ENCODE measurements at regions not wholly inside any gene's neighbourhood (a gene's known extent, or its start where the extent isn't known, plus 50 kb on each side); places are given as distances from the start of the nearest gene placed in this dataset.

- H3K4me2 ChIP-seq (ENCODE audit: low read length), result no peak overlapping the region
- no peak overlapping the region for H3K27ac ChIP-seq (ENCODE audit: low read depth, low read length, poor library complexity, severe bottlenecking)
- TF ChIP-seq EZH2 (IDR thresholded peaks at IDR 0.05; ENCODE audit: borderline replicate concordance, low read length), result no peak
Measured at GRCh38 chrX:46278572-46278971, 266.6 kb downstream of the ZNF674 start.

GRCh38 chrX:46268412-46268811, 276.8 kb downstream of the ZNF674 start:
- H3K9ac ChIP-seq (ENCODE audit: low read length), result no peak overlapping the region
- H2AFZ ChIP-seq (ENCODE audit: low read length), result no peak overlapping the region
- no peaks in the 10 kb centered on the region for H3K9me3 ChIP-seq (ENCODE audit: low read length)
- H3K4me2 ChIP-seq (ENCODE audit: low read length), result no peak overlapping the region
- no peak for TF ChIP-seq EZH2 (IDR thresholded peaks at IDR 0.05; ENCODE audit: borderline replicate concordance, low read length)
- TF ChIP-seq, protein P1, sequence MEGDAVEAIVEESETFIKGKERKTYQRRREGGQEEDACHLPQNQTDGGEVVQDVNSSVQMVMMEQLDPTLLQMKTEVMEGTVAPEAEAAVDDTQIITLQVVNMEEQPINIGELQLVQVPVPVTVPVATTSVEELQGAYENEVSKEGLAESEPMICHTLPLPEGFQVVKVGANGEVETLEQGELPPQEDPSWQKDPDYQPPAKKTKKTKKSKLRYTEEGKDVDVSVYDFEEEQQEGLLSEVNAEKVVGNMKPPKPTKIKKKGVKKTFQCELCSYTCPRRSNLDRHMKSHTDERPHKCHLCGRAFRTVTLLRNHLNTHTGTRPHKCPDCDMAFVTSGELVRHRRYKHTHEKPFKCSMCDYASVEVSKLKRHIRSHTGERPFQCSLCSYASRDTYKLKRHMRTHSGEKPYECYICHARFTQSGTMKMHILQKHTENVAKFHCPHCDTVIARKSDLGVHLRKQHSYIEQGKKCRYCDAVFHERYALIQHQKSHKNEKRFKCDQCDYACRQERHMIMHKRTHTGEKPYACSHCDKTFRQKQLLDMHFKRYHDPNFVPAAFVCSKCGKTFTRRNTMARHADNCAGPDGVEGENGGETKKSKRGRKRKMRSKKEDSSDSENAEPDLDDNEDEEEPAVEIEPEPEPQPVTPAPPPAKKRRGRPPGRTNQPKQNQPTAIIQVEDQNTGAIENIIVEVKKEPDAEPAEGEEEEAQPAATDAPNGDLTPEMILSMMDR (IDR thresholded peaks at IDR 0.05; ENCODE audit: low read length), result no peak
- H3K4me3 ChIP-seq (ENCODE audit: low read depth, low read length, poor library complexity, severe bottlenecking), result no peak overlapping the region
- H3K79me2 ChIP-seq (ENCODE audit: insufficient read depth, low read length), result no peaks in the 10 kb centered on the region
- no peaks in the 10 kb centered on the region for H4K20me1 ChIP-seq (ENCODE audit: insufficient read depth, low read length)
- no peaks in the 10 kb centered on the region for H3K27me3 ChIP-seq (ENCODE audit: insufficient read depth, low read length)
- H3F3A ChIP-seq (ENCODE audit: insufficient read depth, low read length), result no peaks in the 10 kb centered on the region
- no peaks in the 10 kb centered on the region for H3K9me2 ChIP-seq (ENCODE audit: low read depth, low read length)
- no peaks in the 10 kb centered on the region for H3K4me1 ChIP-seq (ENCODE audit: insufficient read depth, low read length, severe bottlenecking)
- H3K36me3 ChIP-seq (ENCODE audit: insufficient read depth, low read length), result no peaks in the 10 kb centered on the region
- no peak overlapping the region for H3K27ac ChIP-seq (ENCODE audit: low read depth, low read length, poor library complexity, severe bottlenecking)

More at GRCh38 chrX:46278572-46278971, 266.6 kb downstream of the ZNF674 start:
- no peaks in the 10 kb centered on the region for H3K27me3 ChIP-seq (ENCODE audit: insufficient read depth, low read length)
- H3K9me3 ChIP-seq (ENCODE audit: low read length), result no peaks in the 10 kb centered on the region
- no peak overlapping the region for H3K9ac ChIP-seq (ENCODE audit: low read length)
- no peak overlapping the region for H3K4me3 ChIP-seq (ENCODE audit: low read depth, low read length, poor library complexity, severe bottlenecking)
- H2AFZ ChIP-seq (ENCODE audit: low read length), result no peak overlapping the region
- no peaks in the 10 kb centered on the region for H3K9me2 ChIP-seq (ENCODE audit: low read depth, low read length)
- no peaks in the 10 kb centered on the region for H3K79me2 ChIP-seq (ENCODE audit: insufficient read depth, low read length)
- no peaks in the 10 kb centered on the region for H3K4me1 ChIP-seq (ENCODE audit: insufficient read depth, low read length, severe bottlenecking)
- H4K20me1 ChIP-seq (ENCODE audit: insufficient read depth, low read length), result no peaks in the 10 kb centered on the region
- H3K36me3 ChIP-seq (ENCODE audit: insufficient read depth, low read length), result no peaks in the 10 kb centered on the region
- H3F3A ChIP-seq (ENCODE audit: insufficient read depth, low read length), result no peaks in the 10 kb centered on the region

DNA sequence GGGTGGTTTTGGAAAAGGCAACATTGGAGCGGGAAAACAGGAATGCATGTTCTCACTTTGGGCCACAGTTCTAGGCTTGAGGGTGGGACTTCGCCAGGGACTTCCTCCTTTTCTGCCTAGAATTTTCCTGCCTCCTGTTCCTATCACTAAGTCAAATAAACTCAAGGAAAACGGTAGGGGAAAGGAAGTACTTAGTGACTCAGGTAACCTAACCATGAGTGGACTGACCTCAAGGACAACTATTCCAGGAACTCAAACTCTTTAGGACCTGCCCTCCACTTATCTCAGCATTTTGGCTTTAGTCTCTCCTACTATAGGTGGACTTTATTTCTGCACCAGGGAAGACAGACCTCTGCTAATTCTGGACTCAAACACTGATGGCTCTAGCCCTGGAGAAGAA, 281.7 kb downstream of the ZNF674 start:
- no peaks in the 10 kb centered on the region for H3F3A ChIP-seq (ENCODE audit: insufficient read depth, low read length)
- no peak overlapping the region for H3K4me3 ChIP-seq (ENCODE audit: low read depth, low read length, poor library complexity, severe bottlenecking)
- TF ChIP-seq EZH2 (IDR thresholded peaks at IDR 0.05; ENCODE audit: borderline replicate concordance, low read length), result no peak
- TF ChIP-seq, protein P1 (IDR thresholded peaks at IDR 0.05; ENCODE audit: low read length), result no peak
- H4K20me1 ChIP-seq (ENCODE audit: insufficient read depth, low read length), result no peaks in the 10 kb centered on the region
- no peak overlapping the region for H3K9ac ChIP-seq (ENCODE audit: low read length)
- no peaks in the 10 kb centered on the region for H3K9me2 ChIP-seq (ENCODE audit: low read depth, low read length)
- no peaks in the 10 kb centered on the region for H3K27me3 ChIP-seq (ENCODE audit: insufficient read depth, low read length)
- H3K79me2 ChIP-seq (ENCODE audit: insufficient read depth, low read length), result no peaks in the 10 kb centered on the region
- no peak overlapping the region for H2AFZ ChIP-seq (ENCODE audit: low read length)
- no peaks in the 10 kb centered on the region for H3K4me1 ChIP-seq (ENCODE audit: insufficient read depth, low read length, severe bottlenecking)
- H3K27ac ChIP-seq (ENCODE audit: low read depth, low read length, poor library complexity, severe bottlenecking), result no peak overlapping the region
- H3K9me3 ChIP-seq (ENCODE audit: low read length), result no peaks in the 10 kb centered on the region
- no peak overlapping the region for H3K4me2 ChIP-seq (ENCODE audit: low read length)
- H3K36me3 ChIP-seq (ENCODE audit: insufficient read depth, low read length), result no peaks in the 10 kb centered on the region

- Histone ChIP-seq H3K9me2 (ENCODE audit: low read depth, low read length) (no peaks in the 10 kb centered on the region), H3K36me3 (ENCODE audit: insufficient read depth, low read length) (no peaks in the 10 kb centered on the region), H3K79me2 (ENCODE audit: insufficient read depth, low read length) (no peaks in the 10 kb centered on the region), H3K4me2 (ENCODE audit: low read length) (no peak overlapping the region), H3K27ac (ENCODE audit: low read depth, low read length, poor library complexity, severe bottlenecking) (no peak overlapping the region), H3K9me3 (ENCODE audit: low read length) (no peaks in the 10 kb centered on the region), H3K9ac (ENCODE audit: low read length) (no peak overlapping the region), H3F3A (ENCODE audit: insufficient read depth, low read length) (no peaks in the 10 kb centered on the region), H2AFZ (ENCODE audit: low read length) (no peak overlapping the region), H3K27me3 (ENCODE audit: insufficient read depth, low read length) (no peaks in the 10 kb centered on the region), H3K4me1 (ENCODE audit: insufficient read depth, low read length, severe bottlenecking) (no peaks in the 10 kb centered on the region), H4K20me1 (ENCODE audit: insufficient read depth, low read length) (no peaks in the 10 kb centered on the region), H3K4me3 (ENCODE audit: low read depth, low read length, poor library complexity, severe bottlenecking) (no peak overlapping the region)
- no peak for TF ChIP-seq EZH2 (IDR thresholded peaks at IDR 0.05; ENCODE audit: borderline replicate concordance, low read length)
- TF ChIP-seq, protein P1 (IDR thresholded peaks at IDR 0.05; ENCODE audit: low read length), result no peak
Measured at GRCh38 chrX:46262304-46262703, 282.9 kb downstream of the ZNF674 start.

All from OCI-LY1 (cell line).